Left lung (tissue), 4 donors: ENCODE measurements at regions not wholly inside any gene's neighbourhood (a gene's known extent, or its start where the extent isn't known, plus 50 kb on each side); places are given as distances from the start of the nearest gene placed in this dataset.
"Not testable (repeated sequence)": the region's sequence is repeated elsewhere in the genome, so short reads cannot be mapped to it uniquely, and the experiment has no call there.

Experiments used
- ATAC-seq: fragments of 200-7000 bp; cut with Tn5 transposase; one replicate; pipeline ENCODE4 v1.9.1; 2020; ENCODE audit warnings: moderate library complexity
- DNase-seq, 4 donors: peaks; one replicate each; pipeline ENCODE4 v3.0.0-alpha.2; 2013 to 2020
- H3K27ac ChIP-seq, 2 donors: fragments of 200-600 bp; sonication (generic) in 1 of 2; one replicate each; pipeline versions ENCODE4 v1.5.0 to v1.8.0; 2020 to 2021
- H3K27me3 ChIP-seq, 2 donors: fragments of 200-600 bp; sonication (generic) in 1 of 2; one replicate each; pipeline versions ENCODE4 v1.5.0 to v1.8.0; 2020 to 2021
- H3K36me3 ChIP-seq, 2 donors: fragments of 200-600 bp; sonication (generic) in 1 of 2; one replicate each; pipeline versions ENCODE4 v1.5.0 to v1.8.0; 2020 to 2021
- H3K4me1 ChIP-seq, 2 donors: fragments of 200-600 bp; one replicate each; pipeline ENCODE4 v1.8.0; 2021
- H3K4me3 ChIP-seq, 2 donors: fragments of 200-600 bp; sonication (generic) in 1 of 2; one replicate each; pipeline versions ENCODE4 v1.5.0 to v1.8.0; 2020 to 2021; ENCODE audit warnings: mild to moderate bottlenecking in 1 of 2
- H3K9me3 ChIP-seq, 2 donors: fragments of 200-600 bp; sonication (generic) in 1 of 2; one replicate each; pipeline versions ENCODE4 v1.5.0 to v1.8.0; 2020 to 2021
- intact Hi-C, 2 donors: fragments of 100-400 bp; cut with DNase I; formaldehyde crosslinking; loops; one replicate each; pipeline versions ENCODE4 v1.11.2 to v1.14.2; 2022
- TF ChIP-seq, protein P1 (sequence below), 2 donors: fragments of 200-600 bp; sonication (generic) in 1 of 2; IDR thresholded peaks; one replicate each; pipeline versions ENCODE4 v1.5.0 to v1.8.0; 2021; ENCODE audit warnings: antibody characterized with exemption in 2 of 2
- donor health status: DM: no; HTN: yes; CAD: no.
- donor health status: DM: no; HTN: no; CAD: no.

GRCh38 chr16:85532147-85532546 lies 81.0 kb upstream of the GSE1 start:
- Histone ChIP-seq H3K27ac (peak overlapping the region in 1 of 2 donors; percentile 64), H3K4me3 (no peak overlapping the region), H3K4me1 (peaks cover 12 to 43% of the 10 kb centered on the region in 2 donors), H3K36me3 (no peaks in the 10 kb centered on the region), H3K27me3 (no peaks in the 10 kb centered on the region), H3K9me3 (no peaks in the 10 kb centered on the region)
- no peak for ATAC-seq
- TF ChIP-seq, protein P1, sequence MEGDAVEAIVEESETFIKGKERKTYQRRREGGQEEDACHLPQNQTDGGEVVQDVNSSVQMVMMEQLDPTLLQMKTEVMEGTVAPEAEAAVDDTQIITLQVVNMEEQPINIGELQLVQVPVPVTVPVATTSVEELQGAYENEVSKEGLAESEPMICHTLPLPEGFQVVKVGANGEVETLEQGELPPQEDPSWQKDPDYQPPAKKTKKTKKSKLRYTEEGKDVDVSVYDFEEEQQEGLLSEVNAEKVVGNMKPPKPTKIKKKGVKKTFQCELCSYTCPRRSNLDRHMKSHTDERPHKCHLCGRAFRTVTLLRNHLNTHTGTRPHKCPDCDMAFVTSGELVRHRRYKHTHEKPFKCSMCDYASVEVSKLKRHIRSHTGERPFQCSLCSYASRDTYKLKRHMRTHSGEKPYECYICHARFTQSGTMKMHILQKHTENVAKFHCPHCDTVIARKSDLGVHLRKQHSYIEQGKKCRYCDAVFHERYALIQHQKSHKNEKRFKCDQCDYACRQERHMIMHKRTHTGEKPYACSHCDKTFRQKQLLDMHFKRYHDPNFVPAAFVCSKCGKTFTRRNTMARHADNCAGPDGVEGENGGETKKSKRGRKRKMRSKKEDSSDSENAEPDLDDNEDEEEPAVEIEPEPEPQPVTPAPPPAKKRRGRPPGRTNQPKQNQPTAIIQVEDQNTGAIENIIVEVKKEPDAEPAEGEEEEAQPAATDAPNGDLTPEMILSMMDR (IDR thresholded peaks at IDR 0.05) = no peak
- intact Hi-C loops = no loop called here
- DNase-seq = no peak

- H3K9me3 ChIP-seq, H3K36me3 ChIP-seq, H3K27me3 ChIP-seq, ATAC-seq, H3K27ac ChIP-seq, H3K4me3 ChIP-seq, intact Hi-C loops: not testable (repeated sequence)
- peak in 1 of 4 donors; percentile 8 for DNase-seq
- peaks cover 12 to 43% of the 10 kb centered on the region in 2 donors for H3K4me1 ChIP-seq
Observed at GRCh38 chr16:85533593-85533992, 79.5 kb upstream of the GSE1 start.

GRCh38 chr16:85534536-85535351 lies 78.4 kb upstream of the GSE1 start:
- Histone ChIP-seq H3K27ac (no peak overlapping the region), H3K36me3 (no peaks in the 10 kb centered on the region), H3K4me3 (no peak overlapping the region), H3K9me3 (peaks cover 0 to 6% of the 10 kb centered on the region in 2 donors), H3K4me1 (peaks cover 12 to 42% of the 10 kb centered on the region in 2 donors), H3K27me3 (no peaks in the 10 kb centered on the region)
- DNase-seq (peak in 1 of 4 donors; percentile 39), ATAC-seq (no peak)
- intact Hi-C loops = no loop called here
- TF ChIP-seq, protein P1 (IDR thresholded peaks at IDR 0.05) = no peak

DNA sequence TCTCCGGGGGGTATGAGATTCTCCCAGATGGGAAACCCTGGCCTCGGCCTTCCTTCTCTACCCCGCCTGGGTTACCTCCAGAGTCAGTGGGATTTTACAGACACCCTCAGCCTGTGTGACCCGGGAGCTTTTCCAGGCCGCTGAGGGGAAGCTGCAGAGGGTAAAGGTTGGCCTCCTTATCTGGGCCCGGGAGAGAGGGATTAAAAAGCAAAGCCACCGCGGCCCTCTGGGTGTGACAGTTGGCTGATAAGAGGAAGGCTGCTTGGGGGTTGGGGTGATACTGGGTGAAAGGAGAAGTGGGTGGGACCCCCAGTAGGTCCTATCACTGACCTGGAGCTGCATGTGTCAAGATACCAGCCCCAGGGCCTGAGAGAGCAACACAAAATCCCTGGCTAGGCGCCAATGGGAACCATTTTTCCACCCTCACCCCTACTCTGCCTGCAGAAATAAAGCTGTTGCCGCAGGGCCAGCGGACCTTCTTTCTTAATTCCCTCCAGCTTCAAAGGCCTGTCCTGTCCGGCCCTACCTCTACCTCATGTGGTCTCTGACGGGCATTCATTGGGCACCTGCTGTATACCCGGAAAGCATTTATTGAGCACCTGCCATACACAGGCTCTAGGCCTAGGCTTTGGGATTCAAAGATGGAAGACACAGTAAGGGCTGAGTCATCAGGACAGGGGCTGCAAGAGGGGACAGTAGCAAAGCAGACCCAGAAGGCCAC lies 77.6 kb upstream of the GSE1 start:
- H3K4me3 ChIP-seq = no peak overlapping the region
- H3K36me3 ChIP-seq = no peaks in the 10 kb centered on the region
- no peaks in the 10 kb centered on the region for H3K27me3 ChIP-seq
- intact Hi-C loops = no loop called here
- peaks cover 0 to 12% of the 10 kb centered on the region in 2 donors for H3K9me3 ChIP-seq
- peak overlapping the region in 1 of 2 donors; percentile 61 for H3K27ac ChIP-seq
- ATAC-seq = peak; percentile 5
- TF ChIP-seq, protein P1 (IDR thresholded peaks at IDR 0.05) = no peak
- peaks cover 12 to 35% of the 10 kb centered on the region in 2 donors for H3K4me1 ChIP-seq
- DNase-seq = peak in 1 of 4 donors; percentile 22

DNA sequence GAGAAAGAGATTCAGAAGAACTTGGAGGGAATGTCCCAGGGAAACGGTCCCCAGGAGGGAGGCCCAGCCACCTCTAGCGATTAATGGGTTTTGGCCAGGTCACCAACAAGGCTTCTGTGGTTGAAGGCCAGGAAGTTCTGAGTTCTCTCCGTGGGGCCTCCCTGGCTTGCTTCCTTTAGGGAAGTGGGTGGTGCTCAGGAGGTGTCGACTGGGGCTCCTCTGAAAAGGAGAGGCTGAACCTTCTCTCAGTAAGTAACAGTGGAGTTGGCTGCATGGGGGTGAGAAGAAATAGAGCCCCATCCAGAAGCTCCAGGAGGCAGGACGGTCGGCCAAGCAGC lies 77.1 kb upstream of the GSE1 start:
- Histone ChIP-seq H3K36me3 (no peaks in the 10 kb centered on the region), H3K27me3 (no peaks in the 10 kb centered on the region), H3K9me3 (peaks cover 0 to 12% of the 10 kb centered on the region in 2 donors), H3K4me1 (peaks cover 12 to 31% of the 10 kb centered on the region in 2 donors), H3K27ac (peak overlapping the region in 1 of 2 donors; percentile 61), H3K4me3 (no peak overlapping the region)
- intact Hi-C loops = no loop called here
- TF ChIP-seq, protein P1 (IDR thresholded peaks at IDR 0.05) = no peak
- DNase-seq (peak in 1 of 4 donors; percentile 73), ATAC-seq (peak; percentile 53)
